H9 (cell line): ENCODE measurements at regions not wholly inside any gene's neighbourhood (a gene's known extent, or its start where the extent isn't known, plus 50 kb on each side); places are given as distances from the start of the nearest gene placed in this dataset.

Experiments
- DNase-seq: peaks from one replicate; pipeline ENCODE4 v3.0.0-alpha.2; 2017
- H2AFZ ChIP-seq: one replicate; pipeline ENCODE4 v1.6.1; 2013; ENCODE audit warnings: mild to moderate bottlenecking, low read length, control low read depth, moderate library complexity
- H2AK5ac ChIP-seq: 2 replicates; pipeline ENCODE4 v1.6.1; 2013; ENCODE audit warnings: low read length, control low read depth, mixed read lengths; ENCODE audit not compliant: insufficient read length
- H2BK120ac ChIP-seq: one replicate; pipeline ENCODE4 v1.6.1; 2013; ENCODE audit warnings: low read depth, mild to moderate bottlenecking, low read length, control low read depth, inconsistent platforms; ENCODE audit not compliant: poor library complexity, severe bottlenecking
- H2BK12ac ChIP-seq: 2 replicates; pipeline ENCODE4 v1.6.1; 2013; ENCODE audit warnings: low read length, control low read depth, mixed read lengths, low read depth; ENCODE audit not compliant: insufficient read length
- H2BK15ac ChIP-seq: 2 replicates; pipeline ENCODE4 v1.6.1; 2013; ENCODE audit warnings: low read depth, low read length, control low read depth
- H2BK20ac ChIP-seq: one replicate; pipeline ENCODE4 v1.6.1; 2013; ENCODE audit warnings: low read depth, mild to moderate bottlenecking, low read length, control low read depth, inconsistent platforms; ENCODE audit not compliant: poor library complexity, severe bottlenecking
- H2BK5ac ChIP-seq: 2 replicates; pipeline ENCODE4 v1.6.1; 2013; ENCODE audit warnings: low read length, control low read depth, mixed read lengths; ENCODE audit not compliant: insufficient read length
- H3K14ac ChIP-seq: 2 replicates; pipeline ENCODE4 v1.6.1; 2013; ENCODE audit warnings: low read length, control low read depth; ENCODE audit not compliant: insufficient read depth
- H3K18ac ChIP-seq: 2 replicates; pipeline ENCODE4 v1.6.1; 2013; ENCODE audit warnings: low read depth, mild to moderate bottlenecking, mixed read lengths, low read length, control low read depth; ENCODE audit not compliant: insufficient read length
- H3K23ac ChIP-seq: 2 replicates; pipeline ENCODE4 v1.6.1; 2013; ENCODE audit warnings: low read length, control low read depth, mixed read lengths, low read depth; ENCODE audit not compliant: insufficient read length
- H3K23me2 ChIP-seq: 2 replicates; pipeline ENCODE4 v1.6.1; 2013; ENCODE audit warnings: low read depth, mild to moderate bottlenecking, mixed read lengths, low read length, control low read depth; ENCODE audit not compliant: insufficient read length, poor library complexity, severe bottlenecking
- H3K27ac ChIP-seq: 2 replicates; pipeline ENCODE4 v1.5.1; 2013; ENCODE audit warnings: low read length, control low read depth, mixed read lengths, low read depth; ENCODE audit not compliant: insufficient read length
- H3K27me3 ChIP-seq: 2 replicates; pipeline ENCODE4 v1.6.1; 2013; ENCODE audit warnings: low read length, control low read depth, inconsistent platforms; ENCODE audit not compliant: insufficient read depth
- H3K4ac ChIP-seq: 2 replicates; pipeline ENCODE4 v1.6.1; 2013; ENCODE audit warnings: low read depth, mild to moderate bottlenecking, control low read depth, inconsistent platforms, low read length, moderate library complexity
- H3K4me1 ChIP-seq: 2 replicates; pipeline ENCODE4 v1.6.1; 2013; ENCODE audit warnings: low read length, control low read depth, inconsistent platforms; ENCODE audit not compliant: insufficient read depth
- H3K4me2 ChIP-seq: 2 replicates; pipeline ENCODE4 v1.6.1; 2013; ENCODE audit warnings: low read length, control low read depth, mixed read lengths; ENCODE audit not compliant: insufficient read length, insufficient read depth
- H3K56ac ChIP-seq: 2 replicates; pipeline ENCODE4 v1.6.1; 2013; ENCODE audit warnings: low read depth, mild to moderate bottlenecking, mixed read lengths, low read length, control low read depth; ENCODE audit not compliant: insufficient read length
- H3K79me1 ChIP-seq: 2 replicates; pipeline ENCODE4 v1.6.1; 2013; ENCODE audit warnings: low read depth, mild to moderate bottlenecking, moderate library complexity, low read length, control low read depth, inconsistent platforms; ENCODE audit not compliant: insufficient read depth, poor library complexity, severe bottlenecking
- H3K79me2 ChIP-seq: 2 replicates; pipeline ENCODE4 v1.6.1; 2013; ENCODE audit warnings: low read length, control low read depth, inconsistent platforms; ENCODE audit not compliant: insufficient read depth
- H3K9ac ChIP-seq: 2 replicates; pipeline ENCODE4 v1.6.1; 2013; ENCODE audit warnings: low read length, control low read depth, mixed read lengths; ENCODE audit not compliant: insufficient read length; ENCODE audit errors: extremely low read depth
- H3K9me3 ChIP-seq: one replicate; pipeline ENCODE4 v1.6.1; 2013; ENCODE audit warnings: low read depth, low read length, inconsistent platforms; ENCODE audit not compliant: control insufficient read depth
- H3T11ph ChIP-seq: one replicate; pipeline ENCODE4 v1.6.1; 2013; ENCODE audit warnings: mild to moderate bottlenecking, low read length, control low read depth, inconsistent platforms
- H4K20me1 ChIP-seq: one replicate; pipeline ENCODE4 v1.6.1; 2013; ENCODE audit not compliant: control insufficient read depth, insufficient read length, insufficient read depth
- H4K5ac ChIP-seq: 2 replicates; pipeline ENCODE4 v1.6.1; 2013; ENCODE audit warnings: low read depth, mild to moderate bottlenecking, mixed read lengths, low read length, control low read depth; ENCODE audit not compliant: insufficient read length
- H4K8ac ChIP-seq: replicated peaks from 2 replicates; pipeline ENCODE4 v1.6.1; 2013; ENCODE audit warnings: low read length, control low read depth, mixed read lengths, low read depth; ENCODE audit not compliant: insufficient read length
- H4K91ac ChIP-seq: 2 replicates; pipeline ENCODE4 v1.6.1; 2013; ENCODE audit warnings: low read depth, mild to moderate bottlenecking, moderate library complexity, mixed read lengths, low read length, control low read depth; ENCODE audit not compliant: insufficient read length
- H3K27ac Mint-ChIP-seq, 3 experiments: 2 replicates in 2 of 3; 3 replicates in 1 of 3; pipeline ENCODE4 v1.8.0; 2020 to 2021; ENCODE audit warnings: mixed read lengths in 3 of 3, mild to moderate bottlenecking in 1 of 3, moderate library complexity in 1 of 3
- H3K27me3 Mint-ChIP-seq: 2 replicates; pipeline ENCODE4 v1.8.0; 2021; ENCODE audit warnings: low read depth, mild to moderate bottlenecking, moderate library complexity, mixed read lengths
- H3K36me3 Mint-ChIP-seq, 3 experiments: 2 replicates in 2 of 3; 3 replicates in 1 of 3; pipeline ENCODE4 v1.8.0; 2020 to 2021; ENCODE audit warnings: low read depth in 3 of 3, mixed read lengths in 3 of 3; ENCODE audit not compliant: insufficient read depth in 1 of 3
- H3K4me1 Mint-ChIP-seq, 2 experiments: 2 replicates each; pipeline ENCODE4 v1.8.0; 2020; ENCODE audit warnings: mixed read lengths in 2 of 2
- H3K4me3 Mint-ChIP-seq, 2 experiments: 2 replicates in 1 of 2; 3 replicates in 1 of 2; pipeline ENCODE4 v1.8.0; 2020 to 2021; ENCODE audit warnings: mild to moderate bottlenecking in 2 of 2, mixed read lengths in 2 of 2, moderate library complexity in 1 of 2
- H3K9me3 Mint-ChIP-seq, 2 experiments: 2 replicates in 1 of 2; 3 replicates in 1 of 2; pipeline ENCODE4 v1.8.0; 2020; ENCODE audit warnings: mild to moderate bottlenecking in 2 of 2, mixed read lengths in 2 of 2, moderate library complexity in 1 of 2
- CTCF ChIP-seq: fragments of 200-600 bp; sonication (generic); conservative IDR thresholded peaks from 3 replicates; pipeline ENCODE4 v1.8.0; 2021; ENCODE audit warnings: antibody characterized with exemption, mild to moderate bottlenecking
- WGBS: extraction: QIAGEN DNeasy Blood & Tissue Kit; methylation state at CpG from one replicate; pipeline ENCODE4 v1.1.7; 2013; ENCODE audit warnings: missing lambda C conversion rate, low lambda C conversion rate, mixed read lengths; ENCODE audit not compliant: insufficient read length; ENCODE audit errors: extremely low coverage; 5-methylcytosine and 5-hydroxymethylcytosine counted together

- Histone ChIP-seq H2AFZ (no peak overlapping the region), H3K18ac (no peak overlapping the region), H2BK15ac (no peak overlapping the region), H4K20me1 (no peaks in the 10 kb centered on the region), H3K56ac (no peak overlapping the region), H3K27ac (no peak overlapping the region), H3K14ac (no peak overlapping the region), H3T11ph (no peak overlapping the region), H3K79me2 (no peaks in the 10 kb centered on the region), H2BK5ac (no peak overlapping the region), H2BK120ac (no peak overlapping the region), H3K9me3 (no peaks in the 10 kb centered on the region), H3K23ac (no peak overlapping the region), H3K27me3 (no peaks in the 10 kb centered on the region), H3K9ac (no peak overlapping the region), H2BK20ac (no peak overlapping the region), H4K5ac (no peak overlapping the region), H3K23me2 (no peaks in the 10 kb centered on the region), H3K4me1 (peaks cover 5% of the 10 kb centered on the region), H2AK5ac (no peak overlapping the region), H4K8ac (no peak overlapping the region), H4K91ac (no peak overlapping the region), H2BK12ac (no peak overlapping the region), H3K79me1 (no peaks in the 10 kb centered on the region), H3K4ac (no peak overlapping the region), H3K4me2 (no peak overlapping the region)
- Mint-ChIP-seq H3K9me3 (peaks cover 0 to 3% of the 10 kb centered on the region in 2 experiments; a peak in 2 of 5 replicates), H3K27ac (no peak overlapping the region), H3K36me3 (peaks cover 0 to 3% (median 0%) of the 10 kb centered on the region in 3 experiments; a peak in 3 of 7 replicates), H3K4me1 (peaks cover 10 to 19% of the 10 kb centered on the region in 2 experiments), H3K4me3 (no peak overlapping the region), H3K27me3 (no peaks in the 10 kb centered on the region)
- WGBS, result no CpG with 5 or more reads among the region's 5 CpGs
- DNase-seq, result no peak
- TF ChIP-seq CTCF, result no peak
These were observed 178.8 kb downstream of the REEP3 start for GRCh38 chr10:63699785-63700613.
